OCI-LY7 (cell line): ENCODE measurements at regions not wholly inside any gene's neighbourhood (a gene's known extent, or its start where the extent isn't known, plus 50 kb on each side); places are given as distances from the start of the nearest gene placed in this dataset.

Experiments used
- EZH2phosphoT487 ChIP-seq: fragments of 200-600 bp; sonication (generic); IDR thresholded peaks from 2 replicates; pipeline ENCODE4 v1.6.1; 2018; ENCODE audit warnings: low read depth, borderline replicate concordance, mild to moderate bottlenecking, mixed run types, antibody characterized with exemption, low read length, moderate library complexity, mixed read lengths
- TF ChIP-seq, protein P1 (sequence below): fragments of 200-600 bp; sonication (generic); conservative IDR thresholded peaks from 2 replicates; pipeline ENCODE4 v1.5.1; 2014; ENCODE audit warnings: mild to moderate bottlenecking, antibody characterized with exemption, low read length, moderate library complexity, mixed read lengths

DNA sequence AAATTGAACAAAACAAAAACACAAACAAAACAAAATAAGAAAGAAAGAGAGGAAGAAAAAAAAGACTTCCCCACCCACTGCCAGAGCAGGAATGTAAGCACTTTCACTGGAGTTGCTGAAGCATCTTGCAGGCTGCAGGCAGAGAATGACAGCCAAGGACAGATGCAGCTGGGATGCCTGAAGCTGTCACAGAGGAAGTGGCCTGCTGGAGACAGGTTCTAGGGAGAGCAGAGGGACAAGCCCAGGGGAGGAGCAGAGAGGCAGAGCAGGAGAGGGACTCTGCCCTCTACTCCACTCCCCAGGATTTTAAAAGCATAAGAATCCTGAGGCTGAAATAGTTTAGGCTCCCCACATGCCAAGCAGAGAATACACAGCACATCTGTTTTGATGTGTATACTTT, 326.2 kb downstream of the TUSC7 start:
- TF ChIP-seq, protein P1, sequence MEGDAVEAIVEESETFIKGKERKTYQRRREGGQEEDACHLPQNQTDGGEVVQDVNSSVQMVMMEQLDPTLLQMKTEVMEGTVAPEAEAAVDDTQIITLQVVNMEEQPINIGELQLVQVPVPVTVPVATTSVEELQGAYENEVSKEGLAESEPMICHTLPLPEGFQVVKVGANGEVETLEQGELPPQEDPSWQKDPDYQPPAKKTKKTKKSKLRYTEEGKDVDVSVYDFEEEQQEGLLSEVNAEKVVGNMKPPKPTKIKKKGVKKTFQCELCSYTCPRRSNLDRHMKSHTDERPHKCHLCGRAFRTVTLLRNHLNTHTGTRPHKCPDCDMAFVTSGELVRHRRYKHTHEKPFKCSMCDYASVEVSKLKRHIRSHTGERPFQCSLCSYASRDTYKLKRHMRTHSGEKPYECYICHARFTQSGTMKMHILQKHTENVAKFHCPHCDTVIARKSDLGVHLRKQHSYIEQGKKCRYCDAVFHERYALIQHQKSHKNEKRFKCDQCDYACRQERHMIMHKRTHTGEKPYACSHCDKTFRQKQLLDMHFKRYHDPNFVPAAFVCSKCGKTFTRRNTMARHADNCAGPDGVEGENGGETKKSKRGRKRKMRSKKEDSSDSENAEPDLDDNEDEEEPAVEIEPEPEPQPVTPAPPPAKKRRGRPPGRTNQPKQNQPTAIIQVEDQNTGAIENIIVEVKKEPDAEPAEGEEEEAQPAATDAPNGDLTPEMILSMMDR = no peak
- no peak for TF ChIP-seq EZH2phosphoT487
